ENCODE measurements at regions not wholly inside any gene's neighbourhood (a gene's known extent, or its start where the extent isn't known, plus 50 kb on each side); places are given as distances from the start of the nearest gene placed in this dataset.

DNA sequence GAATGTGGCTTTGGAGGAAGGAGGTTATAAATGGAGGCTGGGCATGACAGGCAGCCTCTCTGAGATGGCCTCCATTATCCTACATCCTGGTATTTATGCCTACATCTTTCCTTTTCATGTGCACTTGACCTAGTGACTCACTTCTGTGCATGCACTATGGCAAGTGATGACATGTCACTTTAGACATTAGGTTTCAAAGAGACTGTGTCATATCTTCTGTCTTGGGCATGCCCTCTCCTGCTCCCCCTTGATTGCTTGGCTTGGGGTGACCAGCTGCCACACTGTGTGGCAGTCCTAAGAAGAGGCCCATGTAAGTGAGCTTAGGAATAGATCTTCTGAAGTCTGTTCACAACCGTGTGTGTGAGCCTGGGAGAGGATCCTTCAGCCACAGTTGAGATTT lies 472.8 kb downstream of the FGF9 start (continued):
- TF ChIP-seq, protein P1, sequence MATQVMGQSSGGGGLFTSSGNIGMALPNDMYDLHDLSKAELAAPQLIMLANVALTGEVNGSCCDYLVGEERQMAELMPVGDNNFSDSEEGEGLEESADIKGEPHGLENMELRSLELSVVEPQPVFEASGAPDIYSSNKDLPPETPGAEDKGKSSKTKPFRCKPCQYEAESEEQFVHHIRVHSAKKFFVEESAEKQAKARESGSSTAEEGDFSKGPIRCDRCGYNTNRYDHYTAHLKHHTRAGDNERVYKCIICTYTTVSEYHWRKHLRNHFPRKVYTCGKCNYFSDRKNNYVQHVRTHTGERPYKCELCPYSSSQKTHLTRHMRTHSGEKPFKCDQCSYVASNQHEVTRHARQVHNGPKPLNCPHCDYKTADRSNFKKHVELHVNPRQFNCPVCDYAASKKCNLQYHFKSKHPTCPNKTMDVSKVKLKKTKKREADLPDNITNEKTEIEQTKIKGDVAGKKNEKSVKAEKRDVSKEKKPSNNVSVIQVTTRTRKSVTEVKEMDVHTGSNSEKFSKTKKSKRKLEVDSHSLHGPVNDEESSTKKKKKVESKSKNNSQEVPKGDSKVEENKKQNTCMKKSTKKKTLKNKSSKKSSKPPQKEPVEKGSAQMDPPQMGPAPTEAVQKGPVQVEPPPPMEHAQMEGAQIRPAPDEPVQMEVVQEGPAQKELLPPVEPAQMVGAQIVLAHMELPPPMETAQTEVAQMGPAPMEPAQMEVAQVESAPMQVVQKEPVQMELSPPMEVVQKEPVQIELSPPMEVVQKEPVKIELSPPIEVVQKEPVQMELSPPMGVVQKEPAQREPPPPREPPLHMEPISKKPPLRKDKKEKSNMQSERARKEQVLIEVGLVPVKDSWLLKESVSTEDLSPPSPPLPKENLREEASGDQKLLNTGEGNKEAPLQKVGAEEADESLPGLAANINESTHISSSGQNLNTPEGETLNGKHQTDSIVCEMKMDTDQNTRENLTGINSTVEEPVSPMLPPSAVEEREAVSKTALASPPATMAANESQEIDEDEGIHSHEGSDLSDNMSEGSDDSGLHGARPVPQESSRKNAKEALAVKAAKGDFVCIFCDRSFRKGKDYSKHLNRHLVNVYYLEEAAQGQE (IDR thresholded peaks at IDR 0.05; ENCODE audit: low read depth, low read length) = no peak
- no peak for TF ChIP-seq RAD21 (IDR thresholded peaks at IDR 0.05; ENCODE audit: low read length)

DNA sequence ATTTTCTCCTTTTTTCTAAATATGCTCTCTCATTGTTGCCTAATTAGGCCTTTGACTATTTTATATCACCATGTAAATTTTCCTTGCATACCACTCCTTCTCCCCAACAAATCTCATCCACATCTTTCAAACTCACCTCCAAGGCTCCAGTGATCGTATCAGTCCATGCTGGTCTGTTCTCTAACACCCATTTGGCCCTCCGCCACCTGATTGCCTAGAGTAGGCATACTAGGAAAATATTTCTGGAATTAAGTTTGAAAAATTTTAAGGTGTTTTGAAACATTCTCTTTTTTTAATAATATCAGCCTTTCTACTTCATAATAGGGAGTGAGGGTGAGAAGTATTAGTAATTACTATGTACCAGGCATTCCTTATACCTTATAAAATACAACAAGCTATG lies 473.9 kb downstream of the FGF9 start:
- no peaks in the 10 kb centered on the region for H4K20me1 ChIP-seq (ENCODE audit: insufficient read depth)
- CTCF ChIA-PET = no interaction called here
- 5% methylated on average over 2 of the region's 2 CpGs for WGBS (ENCODE audit: low lambda C conversion rate)

More for the DNA sequence above, 473.9 kb downstream of the FGF9 start:
- Histone ChIP-seq H3K9me2 (no peaks in the 10 kb centered on the region), H3K4me3 (ENCODE audit: low read depth in 2 of 2, low read length in 1 of 2) (no peak overlapping the region), H3K9ac (no peak overlapping the region), H3K27me3 (ENCODE audit: insufficient read depth) (no peaks in the 10 kb centered on the region), H3K4me2 (no peak overlapping the region), H3K79me2 (ENCODE audit: insufficient read depth) (no peaks in the 10 kb centered on the region), H3K36me3 (replicated peaks in 1 of 2; ENCODE audit: control insufficient read depth in 1 of 2, insufficient read depth in 2 of 2, low read length in 1 of 2) (no peaks in the 10 kb centered on the region), H3K9me3 (no peaks in the 10 kb centered on the region), H2AFZ (ENCODE audit: low read depth) (no peak overlapping the region), H3K4me1 (ENCODE audit: control insufficient read depth in 1 of 2, insufficient read depth in 2 of 2, low read depth in 1 of 2, low read length in 1 of 2) (no peaks in the 10 kb centered on the region), H3K27ac (ENCODE audit: low read depth in 2 of 2, low read length in 1 of 2) (no peak overlapping the region), H3F3A (replicated peaks; ENCODE audit: insufficient read depth) (no peaks in the 10 kb centered on the region)
- TF ChIP-seq SIN3A (IDR thresholded peaks at IDR 0.05; ENCODE audit: borderline replicate concordance, low read depth, low read length) = no peak
- no peak for TF ChIP-seq YY1 (IDR thresholded peaks at IDR 0.05; ENCODE audit: low read depth)
- no peak for TF ChIP-seq SMC3 (IDR thresholded peaks at IDR 0.05; ENCODE audit: low read depth, low read length)
- no peak for TF ChIP-seq ELF1 (IDR thresholded peaks at IDR 0.05)
- TF ChIP-seq, protein P2, sequence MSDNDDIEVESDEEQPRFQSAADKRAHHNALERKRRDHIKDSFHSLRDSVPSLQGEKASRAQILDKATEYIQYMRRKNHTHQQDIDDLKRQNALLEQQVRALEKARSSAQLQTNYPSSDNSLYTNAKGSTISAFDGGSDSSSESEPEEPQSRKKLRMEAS (IDR thresholded peaks at IDR 0.05; ENCODE audit: low read depth) = no peak
- TF ChIP-seq NRF1 (IDR thresholded peaks at IDR 0.05; ENCODE audit: low read depth, low read length) = no peak
- no peak for TF ChIP-seq TEAD4 (IDR thresholded peaks at IDR 0.05; ENCODE audit: borderline replicate concordance, insufficient read depth)
- TF ChIP-seq, protein P3, sequence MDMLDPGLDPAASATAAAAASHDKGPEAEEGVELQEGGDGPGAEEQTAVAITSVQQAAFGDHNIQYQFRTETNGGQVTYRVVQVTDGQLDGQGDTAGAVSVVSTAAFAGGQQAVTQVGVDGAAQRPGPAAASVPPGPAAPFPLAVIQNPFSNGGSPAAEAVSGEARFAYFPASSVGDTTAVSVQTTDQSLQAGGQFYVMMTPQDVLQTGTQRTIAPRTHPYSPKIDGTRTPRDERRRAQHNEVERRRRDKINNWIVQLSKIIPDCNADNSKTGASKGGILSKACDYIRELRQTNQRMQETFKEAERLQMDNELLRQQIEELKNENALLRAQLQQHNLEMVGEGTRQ (IDR thresholded peaks at IDR 0.05; ENCODE audit: borderline replicate concordance, low read depth, low read length) = no peak
- no peak for TF ChIP-seq FOSL2 (IDR thresholded peaks at IDR 0.05; ENCODE audit: borderline replicate concordance, low read depth)
- no peak for TF ChIP-seq RAD21 (IDR thresholded peaks at IDR 0.05; ENCODE audit: low read length)
- no peak for TF ChIP-seq TCF12 (IDR thresholded peaks at IDR 0.05)
- TF ChIP-seq MXI1 (IDR thresholded peaks at IDR 0.05; ENCODE audit: low read depth, low read length) = no peak
- TF ChIP-seq, protein P4, sequence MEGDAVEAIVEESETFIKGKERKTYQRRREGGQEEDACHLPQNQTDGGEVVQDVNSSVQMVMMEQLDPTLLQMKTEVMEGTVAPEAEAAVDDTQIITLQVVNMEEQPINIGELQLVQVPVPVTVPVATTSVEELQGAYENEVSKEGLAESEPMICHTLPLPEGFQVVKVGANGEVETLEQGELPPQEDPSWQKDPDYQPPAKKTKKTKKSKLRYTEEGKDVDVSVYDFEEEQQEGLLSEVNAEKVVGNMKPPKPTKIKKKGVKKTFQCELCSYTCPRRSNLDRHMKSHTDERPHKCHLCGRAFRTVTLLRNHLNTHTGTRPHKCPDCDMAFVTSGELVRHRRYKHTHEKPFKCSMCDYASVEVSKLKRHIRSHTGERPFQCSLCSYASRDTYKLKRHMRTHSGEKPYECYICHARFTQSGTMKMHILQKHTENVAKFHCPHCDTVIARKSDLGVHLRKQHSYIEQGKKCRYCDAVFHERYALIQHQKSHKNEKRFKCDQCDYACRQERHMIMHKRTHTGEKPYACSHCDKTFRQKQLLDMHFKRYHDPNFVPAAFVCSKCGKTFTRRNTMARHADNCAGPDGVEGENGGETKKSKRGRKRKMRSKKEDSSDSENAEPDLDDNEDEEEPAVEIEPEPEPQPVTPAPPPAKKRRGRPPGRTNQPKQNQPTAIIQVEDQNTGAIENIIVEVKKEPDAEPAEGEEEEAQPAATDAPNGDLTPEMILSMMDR (IDR thresholded peaks at IDR 0.05) = no peak
- TF ChIP-seq POLR2AphosphoS5 (IDR thresholded peaks at IDR 0.05; ENCODE audit: low read depth, low read length) = no peak
- TF ChIP-seq FOXJ3 (CRISPR knock-in tag; IDR thresholded peaks at IDR 0.05) = no peak
- TF ChIP-seq MEF2A (IDR thresholded peaks at IDR 0.05; ENCODE audit: borderline replicate concordance, low read depth) = no peak
- POLR2A ChIA-PET = no interaction called here
- no peak for DNase-seq

Measured in SK-N-SH (cell line).